Gastroesophageal sphincter (tissue), 4 donors: ENCODE measurements at regions not wholly inside any gene's neighbourhood (a gene's known extent, or its start where the extent isn't known, plus 50 kb on each side); places are given as distances from the start of the nearest gene placed in this dataset.

Experiments used
- ATAC-seq: fragments of 150-250 bp; one replicate; pipeline ENCODE4 v1.9.1; 2016; ENCODE audit warnings: mild to moderate bottlenecking, moderate library complexity
- H3K27ac ChIP-seq, 4 donors: fragments of 200-600 bp; sonication (generic) in 3 of 4; 1 replicate in 3 of 4; 2 replicates in 1 of 4; pipeline ENCODE4 v1.5.1; 2016 to 2019
- H3K27me3 ChIP-seq: fragments of 200-600 bp; sonication (generic); one replicate; pipeline ENCODE4 v1.5.1; 2019
- H3K36me3 ChIP-seq, 2 donors: fragments of 200-600 bp; sonication (generic); one replicate each; pipeline ENCODE4 v1.5.1; 2019; ENCODE audit warnings: control low read depth in 1 of 2
- H3K4me1 ChIP-seq, 3 donors: fragments of 200-600 bp; sonication (generic); 1 replicate in 2 of 3; 2 replicates in 1 of 3; pipeline ENCODE4 v1.5.1; 2016 to 2019; ENCODE audit warnings: control low read depth in 2 of 3
- H3K4me3 ChIP-seq, 2 donors: fragments of 200-600 bp; sonication (generic); one replicate each; pipeline ENCODE4 v1.5.1; 2019; ENCODE audit warnings: mild to moderate bottlenecking in 1 of 2, moderate library complexity in 1 of 2
- H3K9me3 ChIP-seq, 3 donors: fragments of 200-600 bp; sonication (generic); one replicate each; pipeline ENCODE4 v1.5.1; 2017 to 2019; ENCODE audit warnings: control low read depth in 2 of 3
- CTCF ChIP-seq, 4 experiments: fragments of 200-600 bp in 2 of 4; fragments of 450-650 bp in 2 of 4; sonication (generic) in 1 of 4; IDR thresholded peaks; one replicate each; pipeline ENCODE4 v1.5.1; 2017 to 2019; ENCODE audit warnings: antibody characterized with exemption in 4 of 4, mild to moderate bottlenecking in 2 of 4, moderate library complexity in 2 of 4
- EP300 ChIP-seq: sonication (generic); formaldehyde crosslinking; IDR thresholded peaks from one replicate; pipeline ENCODE4 v1.6.1; 2017; ENCODE audit warnings: antibody characterized with exemption, mild to moderate bottlenecking
- POLR2A ChIP-seq, 2 donors: fragments of 450-650 bp; IDR thresholded peaks; one replicate each; pipeline ENCODE4 v1.6.1; 2017; ENCODE audit warnings: antibody characterized with exemption in 2 of 2, mild to moderate bottlenecking in 2 of 2, moderate library complexity in 1 of 2
- POLR2AphosphoS5 ChIP-seq: sonication (generic); formaldehyde crosslinking; IDR thresholded peaks from one replicate; pipeline ENCODE4 v1.6.1; 2017; ENCODE audit warnings: antibody characterized with exemption
- WGBS, 2 donors: methylation state at CpG; one replicate each; pipeline ENCODE4 v1.1.5; 2018; ENCODE audit warnings: low coverage in 1 of 2; 5-methylcytosine and 5-hydroxymethylcytosine counted together

- H3K27ac ChIP-seq: no peak overlapping the region
- no peaks in the 10 kb centered on the region for H3K27me3 ChIP-seq
- H3K4me1 ChIP-seq: no peaks in the 10 kb centered on the region
- TF ChIP-seq POLR2A (IDR thresholded peaks at IDR 0.05) (no peak), EP300 (no peak), CTCF (IDR thresholded peaks at IDR 0.05) (no peak), POLR2AphosphoS5 (no peak)
- H3K36me3 ChIP-seq: no peaks in the 10 kb centered on the region
- WGBS, 2 donors: 88 to 94% methylated on average over 4 to 5 of the region's 5 CpGs
- H3K4me3 ChIP-seq: no peak overlapping the region
- no peak for ATAC-seq
- H3K9me3 ChIP-seq: peaks cover 0 to 12% (median 0%) of the 10 kb centered on the region in 3 donors
These were observed 332.9 kb upstream of the CPEB2 start for GRCh38 chr4:14669371-14669770.

- Histone ChIP-seq H3K27me3 (no peaks in the 10 kb centered on the region), H3K36me3 (no peaks in the 10 kb centered on the region), H3K4me3 (no peak overlapping the region), H3K4me1 (no peaks in the 10 kb centered on the region), H3K27ac (no peak overlapping the region), H3K9me3 (peaks cover 0 to 10% (median 0%) of the 10 kb centered on the region in 3 donors)
- WGBS, 2 donors: 55 to 63% methylated on average over 2 of the region's 2 CpGs
- TF ChIP-seq EP300 (no peak), POLR2A (IDR thresholded peaks at IDR 0.05) (no peak), CTCF (IDR thresholded peaks at IDR 0.05) (no peak), POLR2AphosphoS5 (no peak)
- no peak for ATAC-seq
These were observed 331.1 kb upstream of the CPEB2 start for GRCh38 chr4:14671146-14671545.

GRCh38 chr4:14675279-14675985 lies 326.8 kb upstream of the CPEB2 start:
- ATAC-seq: no peak
- Histone ChIP-seq H3K36me3 (no peaks in the 10 kb centered on the region), H3K4me1 (no peaks in the 10 kb centered on the region), H3K4me3 (no peak overlapping the region), H3K27me3 (no peaks in the 10 kb centered on the region), H3K27ac (no peak overlapping the region), H3K9me3 (no peaks in the 10 kb centered on the region)
- no peak for TF ChIP-seq EP300
- no peak for TF ChIP-seq POLR2A (IDR thresholded peaks at IDR 0.05)
- no peak for TF ChIP-seq CTCF (IDR thresholded peaks at IDR 0.05)
- no peak for TF ChIP-seq POLR2AphosphoS5
- 78 to 86% methylated on average over 3 of the region's 3 CpGs for WGBS, 2 donors

- Histone ChIP-seq H3K4me3 (no peak overlapping the region), H3K27ac (no peak overlapping the region), H3K27me3 (no peaks in the 10 kb centered on the region), H3K9me3 (no peaks in the 10 kb centered on the region), H3K4me1 (no peaks in the 10 kb centered on the region), H3K36me3 (no peaks in the 10 kb centered on the region)
- TF ChIP-seq POLR2A (IDR thresholded peaks at IDR 0.05) (no peak), EP300 (no peak), POLR2AphosphoS5 (no peak), CTCF (IDR thresholded peaks at IDR 0.05) (no peak)
- no peak for ATAC-seq
- 75 to 89% methylated on average over 5 of the region's 5 CpGs for WGBS, 2 donors
These were observed 322.4 kb upstream of the CPEB2 start for GRCh38 chr4:14679906-14680305.

- Histone ChIP-seq H3K9me3 (no peaks in the 10 kb centered on the region), H3K4me3 (no peak overlapping the region), H3K36me3 (no peaks in the 10 kb centered on the region), H3K27ac (no peak overlapping the region), H3K4me1 (no peaks in the 10 kb centered on the region), H3K27me3 (no peaks in the 10 kb centered on the region)
- WGBS, 2 donors: 65 to 82% methylated on average over 3 to 4 of the region's 4 CpGs
- TF ChIP-seq EP300 (no peak), POLR2AphosphoS5 (no peak), POLR2A (IDR thresholded peaks at IDR 0.05) (no peak), CTCF (IDR thresholded peaks at IDR 0.05) (no peak)
- ATAC-seq: no peak
These were observed 321.0 kb upstream of the CPEB2 start for GRCh38 chr4:14681330-14681729.
